ENCODE measurements at regions not wholly inside any gene's neighbourhood (a gene's known extent, or its start where the extent isn't known, plus 50 kb on each side); places are given as distances from the start of the nearest gene placed in this dataset.

DNA sequence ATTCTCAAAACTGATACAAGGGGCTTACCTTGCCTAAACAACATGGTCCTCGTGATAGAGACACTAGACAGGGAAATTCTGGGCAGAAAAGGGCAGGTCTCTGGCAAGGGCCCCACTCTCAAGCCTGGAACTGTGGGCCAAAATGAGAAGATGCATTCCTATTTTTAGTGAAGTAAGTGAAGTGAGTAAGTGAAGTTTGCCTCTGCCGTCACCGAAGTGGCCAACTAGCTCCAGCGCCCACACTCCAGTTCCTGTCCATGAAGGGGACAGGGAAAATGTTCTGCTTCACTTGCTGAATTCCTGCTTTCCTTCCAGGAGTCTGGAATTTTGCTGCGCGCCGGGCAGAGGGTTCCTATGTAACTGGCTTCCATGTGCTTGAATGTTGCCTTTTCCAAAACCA is 1035.6 kb upstream of the TMEM132C start:
- TF ChIP-seq POLR2A (IDR thresholded peaks at IDR 0.05; ENCODE audit: extremely low read depth, insufficient read length): no peak
- TF ChIP-seq, protein P1, sequence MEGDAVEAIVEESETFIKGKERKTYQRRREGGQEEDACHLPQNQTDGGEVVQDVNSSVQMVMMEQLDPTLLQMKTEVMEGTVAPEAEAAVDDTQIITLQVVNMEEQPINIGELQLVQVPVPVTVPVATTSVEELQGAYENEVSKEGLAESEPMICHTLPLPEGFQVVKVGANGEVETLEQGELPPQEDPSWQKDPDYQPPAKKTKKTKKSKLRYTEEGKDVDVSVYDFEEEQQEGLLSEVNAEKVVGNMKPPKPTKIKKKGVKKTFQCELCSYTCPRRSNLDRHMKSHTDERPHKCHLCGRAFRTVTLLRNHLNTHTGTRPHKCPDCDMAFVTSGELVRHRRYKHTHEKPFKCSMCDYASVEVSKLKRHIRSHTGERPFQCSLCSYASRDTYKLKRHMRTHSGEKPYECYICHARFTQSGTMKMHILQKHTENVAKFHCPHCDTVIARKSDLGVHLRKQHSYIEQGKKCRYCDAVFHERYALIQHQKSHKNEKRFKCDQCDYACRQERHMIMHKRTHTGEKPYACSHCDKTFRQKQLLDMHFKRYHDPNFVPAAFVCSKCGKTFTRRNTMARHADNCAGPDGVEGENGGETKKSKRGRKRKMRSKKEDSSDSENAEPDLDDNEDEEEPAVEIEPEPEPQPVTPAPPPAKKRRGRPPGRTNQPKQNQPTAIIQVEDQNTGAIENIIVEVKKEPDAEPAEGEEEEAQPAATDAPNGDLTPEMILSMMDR (IDR thresholded peaks at IDR 0.05; ENCODE audit: low read depth, low read length): no peak
